ENCODE measurements at regions not wholly inside any gene's neighbourhood (a gene's known extent, or its start where the extent isn't known, plus 50 kb on each side); places are given as distances from the start of the nearest gene placed in this dataset.

- Mint-ChIP-seq H3K9me3 (ENCODE audit: insufficient read depth) (no peaks in the 10 kb centered on the region), H3K27me3 (no peaks in the 10 kb centered on the region), H3K4me1 (peaks cover 14% of the 10 kb centered on the region), H3K4me3 (no peak overlapping the region), H3K27ac (no peak overlapping the region)
- no peak overlapping the region for H3K4me2 ChIP-seq (replicated peaks; ENCODE audit: low read depth, low read length, poor library complexity, severe bottlenecking)
- peaks cover 0 to 2% (median 0%) of the 10 kb centered on the region in 3 donors for H3K9me3 ChIP-seq (ENCODE audit: control extremely low read depth in 1 of 3, control insufficient read depth in 2 of 3, insufficient read depth in 1 of 3, low read length in 2 of 3)
- H2AFZ ChIP-seq (ENCODE audit: insufficient read depth, low read depth, low read length, poor library complexity, severe bottlenecking): no peak overlapping the region
- no peak overlapping the region for H3K27ac ChIP-seq (ENCODE audit: low read length in 2 of 2)
- no peaks in the 10 kb centered on the region for H3K79me2 ChIP-seq (ENCODE audit: control insufficient read depth, insufficient read depth, low read length)
- no peaks in the 10 kb centered on the region for H4K20me1 ChIP-seq (ENCODE audit: control insufficient read depth, insufficient read depth, low read length, poor library complexity, severe bottlenecking)
- no CpG with 5 or more reads among the region's 5 CpGs for WGBS (ENCODE audit: insufficient coverage)
- POLR2A ChIA-PET: no interaction called here
- H3K4me1 ChIP-seq (ENCODE audit: control insufficient read depth in 2 of 2, insufficient read depth in 2 of 2, low read length in 2 of 2): peaks cover 0 to 7% of the 10 kb centered on the region in 2 donors
- no peak overlapping the region for H3K9ac ChIP-seq (ENCODE audit: low read length)
- TF ChIP-seq, protein P1, sequence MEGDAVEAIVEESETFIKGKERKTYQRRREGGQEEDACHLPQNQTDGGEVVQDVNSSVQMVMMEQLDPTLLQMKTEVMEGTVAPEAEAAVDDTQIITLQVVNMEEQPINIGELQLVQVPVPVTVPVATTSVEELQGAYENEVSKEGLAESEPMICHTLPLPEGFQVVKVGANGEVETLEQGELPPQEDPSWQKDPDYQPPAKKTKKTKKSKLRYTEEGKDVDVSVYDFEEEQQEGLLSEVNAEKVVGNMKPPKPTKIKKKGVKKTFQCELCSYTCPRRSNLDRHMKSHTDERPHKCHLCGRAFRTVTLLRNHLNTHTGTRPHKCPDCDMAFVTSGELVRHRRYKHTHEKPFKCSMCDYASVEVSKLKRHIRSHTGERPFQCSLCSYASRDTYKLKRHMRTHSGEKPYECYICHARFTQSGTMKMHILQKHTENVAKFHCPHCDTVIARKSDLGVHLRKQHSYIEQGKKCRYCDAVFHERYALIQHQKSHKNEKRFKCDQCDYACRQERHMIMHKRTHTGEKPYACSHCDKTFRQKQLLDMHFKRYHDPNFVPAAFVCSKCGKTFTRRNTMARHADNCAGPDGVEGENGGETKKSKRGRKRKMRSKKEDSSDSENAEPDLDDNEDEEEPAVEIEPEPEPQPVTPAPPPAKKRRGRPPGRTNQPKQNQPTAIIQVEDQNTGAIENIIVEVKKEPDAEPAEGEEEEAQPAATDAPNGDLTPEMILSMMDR (IDR thresholded peaks at IDR 0.05): no peak
- TF ChIP-seq EZH2 (IDR thresholded peaks at IDR 0.05; ENCODE audit: borderline replicate concordance, insufficient read depth, low read depth, low read length, poor library complexity, severe bottlenecking): no peak
- intact Hi-C loops (cut with micrococcal nuclease): no loop called here
- no peaks in the 10 kb centered on the region for H3K27me3 ChIP-seq (replicated peaks in 1 of 4; ENCODE audit: control extremely low read depth in 1 of 4, control insufficient read depth in 3 of 4, insufficient read depth in 4 of 4, low read length in 3 of 4)
- no peak overlapping the region for H3K4me3 ChIP-seq (ENCODE audit: control extremely low read depth in 1 of 5, extremely low read depth in 1 of 5, insufficient read depth in 1 of 5, low read depth in 2 of 5, low read length in 4 of 5)
- CTCF ChIA-PET: no interaction called here
- DNase-seq (no peak), ATAC-seq (ENCODE audit: low read depth) (no peak)
- H3K36me3 ChIP-seq (replicated peaks in 1 of 2; ENCODE audit: control extremely low read depth in 1 of 2, control insufficient read depth in 1 of 2, extremely low read depth in 1 of 2, insufficient read depth in 2 of 2, low read length in 1 of 2): no peaks in the 10 kb centered on the region
These were observed 240.1 kb upstream of the PPP1R2C start for GRCh38 chrX:43018031-43018430.

- intact Hi-C loops (cut with micrococcal nuclease): no loop called here
- Histone ChIP-seq H3K9me3 (ENCODE audit: control extremely low read depth in 1 of 3, control insufficient read depth in 2 of 3, insufficient read depth in 1 of 3, low read length in 2 of 3) (peaks cover 0 to 10% (median 0%) of the 10 kb centered on the region in 3 donors), H3K9ac (ENCODE audit: low read length) (no peak overlapping the region), H3K79me2 (ENCODE audit: control insufficient read depth, insufficient read depth, low read length) (no peaks in the 10 kb centered on the region), H4K20me1 (ENCODE audit: control insufficient read depth, insufficient read depth, low read length, poor library complexity, severe bottlenecking) (no peaks in the 10 kb centered on the region), H3K4me3 (ENCODE audit: control extremely low read depth in 1 of 5, extremely low read depth in 1 of 5, insufficient read depth in 1 of 5, low read depth in 2 of 5, low read length in 4 of 5) (no peak overlapping the region), H3K27ac (ENCODE audit: low read length in 2 of 2) (no peak overlapping the region), H3K4me1 (ENCODE audit: control insufficient read depth in 2 of 2, insufficient read depth in 2 of 2, low read length in 2 of 2) (peaks cover 0 to 7% of the 10 kb centered on the region in 2 donors), H3K27me3 (replicated peaks in 1 of 4; ENCODE audit: control extremely low read depth in 1 of 4, control insufficient read depth in 3 of 4, insufficient read depth in 4 of 4, low read length in 3 of 4) (no peaks in the 10 kb centered on the region), H2AFZ (ENCODE audit: insufficient read depth, low read depth, low read length, poor library complexity, severe bottlenecking) (no peak overlapping the region), H3K36me3 (replicated peaks in 1 of 2; ENCODE audit: control extremely low read depth in 1 of 2, control insufficient read depth in 1 of 2, extremely low read depth in 1 of 2, insufficient read depth in 2 of 2, low read length in 1 of 2) (no peaks in the 10 kb centered on the region), H3K4me2 (replicated peaks; ENCODE audit: low read depth, low read length, poor library complexity, severe bottlenecking) (peak overlapping the region; percentile 31)
- Mint-ChIP-seq H3K4me1 (peaks cover 14% of the 10 kb centered on the region), H3K4me3 (no peak overlapping the region), H3K27ac (no peak overlapping the region), H3K9me3 (ENCODE audit: insufficient read depth) (no peaks in the 10 kb centered on the region), H3K27me3 (no peaks in the 10 kb centered on the region)
- ChIA-PET CTCF (no interaction called here), POLR2A (no interaction called here)
- DNase-seq: no peak
- no CpG with 5 or more reads among the region's 3 CpGs for WGBS (ENCODE audit: insufficient coverage)
- no peak for ATAC-seq (ENCODE audit: low read depth)
- TF ChIP-seq, protein P1 (IDR thresholded peaks at IDR 0.05): no peak
- no peak for TF ChIP-seq EZH2 (IDR thresholded peaks at IDR 0.05; ENCODE audit: borderline replicate concordance, insufficient read depth, low read depth, low read length, poor library complexity, severe bottlenecking)
These were observed 241.1 kb upstream of the PPP1R2C start for GRCh38 chrX:43019021-43019420.

Data from B cell (primary cell).